GM23338 (cell line): ENCODE measurements at regions not wholly inside any gene's neighbourhood (a gene's known extent, or its start where the extent isn't known, plus 50 kb on each side); places are given as distances from the start of the nearest gene placed in this dataset.

Source experiments
- ATAC-seq: fragments of 200-7000 bp; cut with Tn5 transposase; 3 replicates; pipeline ENCODE4 v1.9.1; 2020
- DNase-seq: peaks from one replicate; pipeline ENCODE4 v3.0.0-alpha.2; 2015; ENCODE audit warnings: low spot score
- H2AFZ ChIP-seq: fragments of 200-600 bp; sonication (generic); 2 replicates; pipeline ENCODE4 v1.8.0; 2016; ENCODE audit warnings: antibody characterized with exemption, mild to moderate bottlenecking, moderate library complexity
- H3F3A ChIP-seq: fragments of 200-600 bp; sonication (generic); replicated peaks from 2 replicates; pipeline ENCODE4 v1.8.0; 2017; ENCODE audit warnings: antibody characterized with exemption, mixed run types, low read depth
- H3K27ac ChIP-seq: fragments of 200-600 bp; sonication (generic); 2 replicates; pipeline ENCODE4 v1.6.1; 2016; ENCODE audit warnings: low read depth
- H3K27me3 ChIP-seq: fragments of 200-600 bp; sonication (generic); 2 replicates; pipeline ENCODE4 v1.8.0; 2016; ENCODE audit warnings: mild to moderate bottlenecking, mixed run types, moderate library complexity; ENCODE audit not compliant: insufficient read depth
- H3K36me3 ChIP-seq: fragments of 200-600 bp; sonication (generic); 2 replicates; pipeline ENCODE4 v1.8.0; 2016; ENCODE audit warnings: mild to moderate bottlenecking; ENCODE audit not compliant: insufficient read depth
- H3K4me1 ChIP-seq: fragments of 200-600 bp; sonication (generic); 2 replicates; pipeline ENCODE4 v1.8.0; 2016; ENCODE audit warnings: mild to moderate bottlenecking, moderate library complexity; ENCODE audit not compliant: insufficient read depth
- H3K4me2 ChIP-seq: fragments of 200-600 bp; sonication (generic); 2 replicates; pipeline ENCODE4 v1.7.1; 2017; ENCODE audit warnings: mixed run types
- H3K4me3 ChIP-seq: fragments of 200-600 bp; sonication (generic); 2 replicates; pipeline ENCODE4 v1.6.1; 2016; ENCODE audit warnings: mixed run types
- H3K79me2 ChIP-seq: fragments of 200-600 bp; sonication (generic); replicated peaks from 2 replicates; pipeline ENCODE4 v1.8.0; 2017; ENCODE audit warnings: mild to moderate bottlenecking; ENCODE audit not compliant: insufficient read depth
- H3K9me2 ChIP-seq: fragments of 200-600 bp; sonication (generic); 2 replicates; pipeline ENCODE4 v1.8.0; 2017; ENCODE audit not compliant: insufficient read depth
- H4K20me1 ChIP-seq: fragments of 200-600 bp; sonication (generic); replicated peaks from 2 replicates; pipeline ENCODE4 v1.8.0; 2017; ENCODE audit warnings: mild to moderate bottlenecking; ENCODE audit not compliant: insufficient read depth
- H3K27ac Mint-ChIP-seq: 2 replicates; pipeline ENCODE4 v1.8.0; 2020; ENCODE audit warnings: inconsistent platforms, mild to moderate bottlenecking, moderate library complexity, mixed read lengths
- H3K27me3 Mint-ChIP-seq: 3 replicates; pipeline ENCODE4 v1.8.0; 2022; ENCODE audit warnings: low read depth, mild to moderate bottlenecking, moderate library complexity, mixed read lengths, inconsistent platforms; ENCODE audit not compliant: insufficient read depth, poor library complexity
- H3K36me3 Mint-ChIP-seq: 3 replicates; pipeline ENCODE4 v1.8.0; 2021; ENCODE audit warnings: low read depth, mild to moderate bottlenecking, inconsistent platforms, moderate library complexity, mixed read lengths
- H3K4me1 Mint-ChIP-seq: 3 replicates; pipeline ENCODE4 v1.8.0; 2020; ENCODE audit warnings: mild to moderate bottlenecking, inconsistent platforms, mixed read lengths
- H3K4me3 Mint-ChIP-seq: 3 replicates; pipeline ENCODE4 v1.8.0; 2021; ENCODE audit warnings: moderate library complexity, mild to moderate bottlenecking, inconsistent platforms, mixed read lengths
- H3K9me3 Mint-ChIP-seq: 3 replicates; pipeline ENCODE4 v1.8.0; 2020; ENCODE audit warnings: moderate library complexity, mild to moderate bottlenecking, inconsistent platforms, mixed read lengths
- CREB1 ChIP-seq: fragments of 250-450 bp; sonication (Bioruptor Pico); IDR thresholded peaks from 2 replicates; pipeline ENCODE4 v1.5.0; 2020; ENCODE audit warnings: low read depth, mild to moderate bottlenecking, moderate library complexity
- EZH2 ChIP-seq: fragments of 200-600 bp; sonication (generic); IDR thresholded peaks from one replicate; pipeline ENCODE4 v1.8.0; 2017; ENCODE audit warnings: antibody characterized with exemption, mild to moderate bottlenecking, low read depth; ENCODE audit not compliant: unreplicated experiment
- EZH2phosphoT487 ChIP-seq: fragments of 200-600 bp; sonication (generic); IDR thresholded peaks from one replicate; pipeline ENCODE4 v1.8.1; 2018; ENCODE audit warnings: antibody characterized with exemption; ENCODE audit not compliant: unreplicated experiment
- JUNB ChIP-seq: IDR thresholded peaks from one replicate; pipeline ENCODE4 v1.6.1; 2016; ENCODE audit warnings: antibody characterized with exemption; ENCODE audit not compliant: unreplicated experiment
- NANOG ChIP-seq: IDR thresholded peaks from 2 replicates; pipeline ENCODE4 v1.6.1; 2016; ENCODE audit warnings: antibody characterized with exemption, borderline replicate concordance
- POLR2AphosphoS5 ChIP-seq: IDR thresholded peaks from 2 replicates; pipeline ENCODE4 v1.6.1; 2016; ENCODE audit warnings: antibody characterized with exemption, low read depth
- STAT1 ChIP-seq: IDR thresholded peaks from one replicate; pipeline ENCODE4 v1.6.1; 2016; ENCODE audit warnings: antibody characterized with exemption; ENCODE audit not compliant: unreplicated experiment
- ZNF114 ChIP-seq: fragments of 250-450 bp; sonication (Bioruptor Pico); IDR thresholded peaks from 2 replicates; pipeline ENCODE4 v1.5.0; 2020; ENCODE audit warnings: mild to moderate bottlenecking, moderate library complexity
- ZNF331 ChIP-seq: fragments of 250-450 bp; sonication (Bioruptor Pico); IDR thresholded peaks from 2 replicates; pipeline ENCODE4 v1.5.0; 2020; ENCODE audit warnings: low read depth, mild to moderate bottlenecking, moderate library complexity
- TF ChIP-seq, protein P1 (sequence below): IDR thresholded peaks from 2 replicates; pipeline ENCODE4 v1.6.1; 2016; ENCODE audit warnings: antibody characterized with exemption
- TF ChIP-seq, protein P2 (sequence below): fragments of 250-450 bp; sonication (Bioruptor Pico); IDR thresholded peaks from 2 replicates; pipeline ENCODE4 v1.5.0; 2020; ENCODE audit warnings: mild to moderate bottlenecking, moderate library complexity
- TF ChIP-seq, protein P3 (sequence below): IDR thresholded peaks from one replicate; pipeline ENCODE4 v1.6.1; 2018; ENCODE audit warnings: antibody characterized with exemption; ENCODE audit not compliant: unreplicated experiment
- TF ChIP-seq, protein P4 (sequence below), 2 experiments: fragments of 200-600 bp in 1 of 2; sonication (generic) in 1 of 2; conservative IDR thresholded peaks; 2 replicates each; pipeline versions ENCODE4 v1.5.1 to v1.6.1; 2016 to 2017; ENCODE audit warnings: antibody characterized with exemption in 2 of 2, low read depth in 2 of 2, mild to moderate bottlenecking in 2 of 2, moderate library complexity in 1 of 2

DNA sequence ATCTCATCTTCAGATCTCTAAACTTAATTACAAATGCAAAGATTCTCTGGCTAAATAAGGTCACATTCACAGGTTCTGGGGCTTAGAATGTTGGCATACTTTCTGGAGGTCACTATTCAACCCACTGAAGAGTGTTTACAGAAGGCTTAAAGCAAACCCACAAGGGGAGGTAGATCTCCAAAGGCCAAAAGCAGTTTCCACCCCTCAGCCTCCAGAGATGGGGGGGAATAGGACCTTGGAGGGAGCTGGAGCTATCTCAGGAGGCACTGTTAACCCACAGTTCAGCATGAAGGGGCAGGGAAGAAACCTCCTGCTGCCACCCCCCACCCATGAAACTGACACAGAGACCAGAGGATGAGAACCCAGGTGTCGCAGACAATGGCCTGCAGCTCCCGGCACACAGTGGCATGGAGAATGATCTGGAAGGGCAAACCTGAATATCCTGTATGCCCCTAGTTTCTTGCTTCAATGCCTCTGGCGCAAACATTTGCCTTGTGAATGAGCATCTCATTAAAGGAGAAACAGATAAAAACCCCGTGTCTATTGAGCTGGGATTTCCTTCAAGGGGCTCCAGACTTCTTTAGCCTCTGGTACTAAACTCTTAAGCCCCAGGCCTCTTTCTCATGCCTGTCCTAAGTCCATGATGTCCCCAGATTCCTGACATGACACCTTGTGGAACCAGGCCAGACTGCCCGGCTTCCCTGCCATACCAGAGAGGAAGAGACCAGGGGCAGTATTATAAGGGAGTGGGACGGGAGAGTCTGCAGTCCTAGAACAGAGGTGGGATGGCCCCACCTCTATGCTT, 103.1 kb upstream of the CDH5 start:
- H3K4me1 Mint-ChIP-seq, result peaks cover 7% of the 10 kb centered on the region
- no peaks in the 10 kb centered on the region for H3K9me2 ChIP-seq

More for the DNA sequence above, 103.1 kb upstream of the CDH5 start:
- H3K36me3 Mint-ChIP-seq, result no peaks in the 10 kb centered on the region
- peaks cover 2% of the 10 kb centered on the region for H3K27me3 Mint-ChIP-seq
- ATAC-seq, result no peak
- H3K79me2 ChIP-seq, result no peaks in the 10 kb centered on the region
- H3K9me3 Mint-ChIP-seq, result no peaks in the 10 kb centered on the region
- no peaks in the 10 kb centered on the region for H3K36me3 ChIP-seq
- no peak overlapping the region for H3K4me2 ChIP-seq
- H3K27ac ChIP-seq, result no peak overlapping the region
- no peaks in the 10 kb centered on the region for H3K27me3 ChIP-seq
- DNase-seq, result no peak
- no peak overlapping the region for H2AFZ ChIP-seq
- H3K4me1 ChIP-seq, result peaks cover 4% of the 10 kb centered on the region; the same call in 1 of the 2 replicates
- TF ChIP-seq CREB1 (no peak), ZNF114 (CRISPR knock-in tag) (no peak), EZH2 (no peak), STAT1 (no peak), ZNF331 (CRISPR knock-in tag) (no peak), POLR2AphosphoS5 (no peak), EZH2phosphoT487 (no peak), JUNB (no peak), NANOG (no peak)
- TF ChIP-seq, protein P1, sequence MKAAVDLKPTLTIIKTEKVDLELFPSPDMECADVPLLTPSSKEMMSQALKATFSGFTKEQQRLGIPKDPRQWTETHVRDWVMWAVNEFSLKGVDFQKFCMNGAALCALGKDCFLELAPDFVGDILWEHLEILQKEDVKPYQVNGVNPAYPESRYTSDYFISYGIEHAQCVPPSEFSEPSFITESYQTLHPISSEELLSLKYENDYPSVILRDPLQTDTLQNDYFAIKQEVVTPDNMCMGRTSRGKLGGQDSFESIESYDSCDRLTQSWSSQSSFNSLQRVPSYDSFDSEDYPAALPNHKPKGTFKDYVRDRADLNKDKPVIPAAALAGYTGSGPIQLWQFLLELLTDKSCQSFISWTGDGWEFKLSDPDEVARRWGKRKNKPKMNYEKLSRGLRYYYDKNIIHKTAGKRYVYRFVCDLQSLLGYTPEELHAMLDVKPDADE, result no peak
- TF ChIP-seq, protein P2, sequence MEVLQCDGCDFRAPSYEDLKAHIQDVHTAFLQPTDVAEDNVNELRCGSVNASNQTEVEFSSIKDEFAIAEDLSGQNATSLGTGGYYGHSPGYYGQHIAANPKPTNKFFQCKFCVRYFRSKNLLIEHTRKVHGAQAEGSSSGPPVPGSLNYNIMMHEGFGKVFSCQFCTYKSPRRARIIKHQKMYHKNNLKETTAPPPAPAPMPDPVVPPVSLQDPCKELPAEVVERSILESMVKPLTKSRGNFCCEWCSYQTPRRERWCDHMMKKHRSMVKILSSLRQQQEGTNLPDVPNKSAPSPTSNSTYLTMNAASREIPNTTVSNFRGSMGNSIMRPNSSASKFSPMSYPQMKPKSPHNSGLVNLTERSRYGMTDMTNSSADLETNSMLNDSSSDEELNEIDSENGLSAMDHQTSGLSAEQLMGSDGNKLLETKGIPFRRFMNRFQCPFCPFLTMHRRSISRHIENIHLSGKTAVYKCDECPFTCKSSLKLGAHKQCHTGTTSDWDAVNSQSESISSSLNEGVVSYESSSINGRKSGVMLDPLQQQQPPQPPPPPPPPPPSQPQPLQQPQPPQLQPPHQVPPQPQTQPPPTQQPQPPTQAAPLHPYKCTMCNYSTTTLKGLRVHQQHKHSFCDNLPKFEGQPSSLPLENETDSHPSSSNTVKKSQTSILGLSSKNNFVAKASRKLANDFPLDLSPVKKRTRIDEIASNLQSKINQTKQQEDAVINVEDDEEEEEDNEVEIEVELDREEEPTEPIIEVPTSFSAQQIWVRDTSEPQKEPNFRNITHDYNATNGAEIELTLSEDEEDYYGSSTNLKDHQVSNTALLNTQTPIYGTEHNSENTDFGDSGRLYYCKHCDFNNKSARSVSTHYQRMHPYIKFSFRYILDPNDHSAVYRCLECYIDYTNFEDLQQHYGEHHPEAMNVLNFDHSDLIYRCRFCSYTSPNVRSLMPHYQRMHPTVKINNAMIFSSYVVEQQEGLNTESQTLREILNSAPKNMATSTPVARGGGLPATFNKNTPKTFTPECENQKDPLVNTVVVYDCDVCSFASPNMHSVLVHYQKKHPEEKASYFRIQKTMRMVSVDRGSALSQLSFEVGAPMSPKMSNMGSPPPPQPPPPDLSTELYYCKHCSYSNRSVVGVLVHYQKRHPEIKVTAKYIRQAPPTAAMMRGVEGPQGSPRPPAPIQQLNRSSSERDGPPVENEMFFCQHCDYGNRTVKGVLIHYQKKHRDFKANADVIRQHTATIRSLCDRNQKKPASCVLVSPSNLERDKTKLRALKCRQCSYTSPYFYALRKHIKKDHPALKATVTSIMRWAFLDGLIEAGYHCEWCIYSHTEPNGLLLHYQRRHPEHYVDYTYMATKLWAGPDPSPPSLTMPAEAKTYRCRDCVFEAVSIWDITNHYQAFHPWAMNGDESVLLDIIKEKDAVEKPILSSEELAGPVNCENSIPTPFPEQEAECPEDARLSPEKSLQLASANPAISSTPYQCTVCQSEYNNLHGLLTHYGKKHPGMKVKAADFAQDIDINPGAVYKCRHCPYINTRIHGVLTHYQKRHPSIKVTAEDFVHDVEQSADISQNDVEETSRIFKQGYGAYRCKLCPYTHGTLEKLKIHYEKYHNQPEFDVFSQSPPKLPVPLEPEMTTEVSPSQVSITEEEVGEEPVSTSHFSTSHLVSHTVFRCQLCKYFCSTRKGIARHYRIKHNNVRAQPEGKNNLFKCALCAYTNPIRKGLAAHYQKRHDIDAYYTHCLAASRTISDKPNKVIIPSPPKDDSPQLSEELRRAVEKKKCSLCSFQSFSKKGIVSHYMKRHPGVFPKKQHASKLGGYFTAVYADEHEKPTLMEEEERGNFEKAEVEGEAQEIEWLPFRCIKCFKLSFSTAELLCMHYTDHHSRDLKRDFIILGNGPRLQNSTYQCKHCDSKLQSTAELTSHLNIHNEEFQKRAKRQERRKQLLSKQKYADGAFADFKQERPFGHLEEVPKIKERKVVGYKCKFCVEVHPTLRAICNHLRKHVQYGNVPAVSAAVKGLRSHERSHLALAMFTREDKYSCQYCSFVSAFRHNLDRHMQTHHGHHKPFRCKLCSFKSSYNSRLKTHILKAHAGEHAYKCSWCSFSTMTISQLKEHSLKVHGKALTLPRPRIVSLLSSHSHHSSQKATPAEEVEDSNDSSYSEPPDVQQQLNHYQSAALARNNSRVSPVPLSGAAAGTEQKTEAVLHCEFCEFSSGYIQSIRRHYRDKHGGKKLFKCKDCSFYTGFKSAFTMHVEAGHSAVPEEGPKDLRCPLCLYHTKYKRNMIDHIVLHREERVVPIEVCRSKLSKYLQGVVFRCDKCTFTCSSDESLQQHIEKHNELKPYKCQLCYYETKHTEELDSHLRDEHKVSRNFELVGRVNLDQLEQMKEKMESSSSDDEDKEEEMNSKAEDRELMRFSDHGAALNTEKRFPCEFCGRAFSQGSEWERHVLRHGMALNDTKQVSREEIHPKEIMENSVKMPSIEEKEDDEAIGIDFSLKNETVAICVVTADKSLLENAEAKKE (CRISPR knock-in tag), result no peak
- TF ChIP-seq, protein P3, sequence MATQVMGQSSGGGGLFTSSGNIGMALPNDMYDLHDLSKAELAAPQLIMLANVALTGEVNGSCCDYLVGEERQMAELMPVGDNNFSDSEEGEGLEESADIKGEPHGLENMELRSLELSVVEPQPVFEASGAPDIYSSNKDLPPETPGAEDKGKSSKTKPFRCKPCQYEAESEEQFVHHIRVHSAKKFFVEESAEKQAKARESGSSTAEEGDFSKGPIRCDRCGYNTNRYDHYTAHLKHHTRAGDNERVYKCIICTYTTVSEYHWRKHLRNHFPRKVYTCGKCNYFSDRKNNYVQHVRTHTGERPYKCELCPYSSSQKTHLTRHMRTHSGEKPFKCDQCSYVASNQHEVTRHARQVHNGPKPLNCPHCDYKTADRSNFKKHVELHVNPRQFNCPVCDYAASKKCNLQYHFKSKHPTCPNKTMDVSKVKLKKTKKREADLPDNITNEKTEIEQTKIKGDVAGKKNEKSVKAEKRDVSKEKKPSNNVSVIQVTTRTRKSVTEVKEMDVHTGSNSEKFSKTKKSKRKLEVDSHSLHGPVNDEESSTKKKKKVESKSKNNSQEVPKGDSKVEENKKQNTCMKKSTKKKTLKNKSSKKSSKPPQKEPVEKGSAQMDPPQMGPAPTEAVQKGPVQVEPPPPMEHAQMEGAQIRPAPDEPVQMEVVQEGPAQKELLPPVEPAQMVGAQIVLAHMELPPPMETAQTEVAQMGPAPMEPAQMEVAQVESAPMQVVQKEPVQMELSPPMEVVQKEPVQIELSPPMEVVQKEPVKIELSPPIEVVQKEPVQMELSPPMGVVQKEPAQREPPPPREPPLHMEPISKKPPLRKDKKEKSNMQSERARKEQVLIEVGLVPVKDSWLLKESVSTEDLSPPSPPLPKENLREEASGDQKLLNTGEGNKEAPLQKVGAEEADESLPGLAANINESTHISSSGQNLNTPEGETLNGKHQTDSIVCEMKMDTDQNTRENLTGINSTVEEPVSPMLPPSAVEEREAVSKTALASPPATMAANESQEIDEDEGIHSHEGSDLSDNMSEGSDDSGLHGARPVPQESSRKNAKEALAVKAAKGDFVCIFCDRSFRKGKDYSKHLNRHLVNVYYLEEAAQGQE, result no peak
- TF ChIP-seq, protein P4, sequence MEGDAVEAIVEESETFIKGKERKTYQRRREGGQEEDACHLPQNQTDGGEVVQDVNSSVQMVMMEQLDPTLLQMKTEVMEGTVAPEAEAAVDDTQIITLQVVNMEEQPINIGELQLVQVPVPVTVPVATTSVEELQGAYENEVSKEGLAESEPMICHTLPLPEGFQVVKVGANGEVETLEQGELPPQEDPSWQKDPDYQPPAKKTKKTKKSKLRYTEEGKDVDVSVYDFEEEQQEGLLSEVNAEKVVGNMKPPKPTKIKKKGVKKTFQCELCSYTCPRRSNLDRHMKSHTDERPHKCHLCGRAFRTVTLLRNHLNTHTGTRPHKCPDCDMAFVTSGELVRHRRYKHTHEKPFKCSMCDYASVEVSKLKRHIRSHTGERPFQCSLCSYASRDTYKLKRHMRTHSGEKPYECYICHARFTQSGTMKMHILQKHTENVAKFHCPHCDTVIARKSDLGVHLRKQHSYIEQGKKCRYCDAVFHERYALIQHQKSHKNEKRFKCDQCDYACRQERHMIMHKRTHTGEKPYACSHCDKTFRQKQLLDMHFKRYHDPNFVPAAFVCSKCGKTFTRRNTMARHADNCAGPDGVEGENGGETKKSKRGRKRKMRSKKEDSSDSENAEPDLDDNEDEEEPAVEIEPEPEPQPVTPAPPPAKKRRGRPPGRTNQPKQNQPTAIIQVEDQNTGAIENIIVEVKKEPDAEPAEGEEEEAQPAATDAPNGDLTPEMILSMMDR (conservative IDR thresholded peaks at IDR 0.05; ENCODE audit: low read depth in 2 of 2), result no peak
- no peak overlapping the region for H3K27ac Mint-ChIP-seq
- H3K4me3 Mint-ChIP-seq, result no peak overlapping the region
- H3K4me3 ChIP-seq, result no peak overlapping the region
- H3F3A ChIP-seq, result no peaks in the 10 kb centered on the region
- H4K20me1 ChIP-seq, result no peaks in the 10 kb centered on the region
